ENCODE measurements at regions not wholly inside any gene's neighbourhood (a gene's known extent, or its start where the extent isn't known, plus 50 kb on each side); places are given as distances from the start of the nearest gene placed in this dataset.

- no peak for TF ChIP-seq CTCF (IDR thresholded peaks at IDR 0.05)
- TF ChIP-seq POLR2A (IDR thresholded peaks at IDR 0.05) = no peak
These were observed 794.8 kb downstream of the HACE1 start for GRCh38 chr6:104064876-104065275.
